HG03469 (cell line): ENCODE measurements at regions not wholly inside any gene's neighbourhood (a gene's known extent, or its start where the extent isn't known, plus 50 kb on each side); places are given as distances from the start of the nearest gene placed in this dataset.
A peak's percentile ranks its signal among the peaks of the same experiment; 100 is the strongest.
"Not testable (repeated sequence)": the region's sequence is repeated elsewhere in the genome, so short reads cannot be mapped to it uniquely, and the experiment has no call there.

Experiments
- ATAC-seq: cut with Tn5 transposase; IDR thresholded peaks from one replicate; pipeline ENCODE4 v1.9.1; 2021; ENCODE audit warnings: mild to moderate bottlenecking, moderate library complexity, moderate number of reproducible peaks; ENCODE audit not compliant: unreplicated experiment

GRCh38 chr18:62629031-62629430, 86.3 kb upstream of the PHLPP1 start:
- no peak for ATAC-seq

- no peak for ATAC-seq
These were observed 84.2 kb upstream of the PHLPP1 start for GRCh38 chr18:62631173-62631572.

GRCh38 chr18:62632788-62633455, 82.4 kb upstream of the PHLPP1 start:
- no peak for ATAC-seq

- no peak for ATAC-seq
These were observed 80.9 kb upstream of the PHLPP1 start for GRCh38 chr18:62634458-62634857.

- ATAC-seq: no peak
These were observed 80.2 kb upstream of the PHLPP1 start for GRCh38 chr18:62634979-62635630.

- ATAC-seq: no peak
These were observed 77.9 kb upstream of the PHLPP1 start for GRCh38 chr18:62637403-62637802.

- ATAC-seq: no peak
These were observed 77.3 kb upstream of the PHLPP1 start for GRCh38 chr18:62637807-62638687.

GRCh38 chr18:62643181-62643580, 72.2 kb upstream of the PHLPP1 start:
- ATAC-seq: no peak

GRCh38 chr18:62644773-62645172, 70.6 kb upstream of the PHLPP1 start:
- no peak for ATAC-seq

GRCh38 chr18:62647179-62647578, 68.2 kb upstream of the PHLPP1 start:
- ATAC-seq: no peak

- no peak for ATAC-seq
These were observed 67.2 kb upstream of the PHLPP1 start for GRCh38 chr18:62648045-62648678.

GRCh38 chr18:62651276-62652056, 63.9 kb upstream of the PHLPP1 start:
- no peak for ATAC-seq

GRCh38 chr18:62652057-62652629, 63.2 kb upstream of the PHLPP1 start:
- not testable (repeated sequence) for ATAC-seq

GRCh38 chr18:62655520-62656219, 59.7 kb upstream of the PHLPP1 start:
- ATAC-seq: no peak

GRCh38 chr18:62658028-62658427, 57.3 kb upstream of the PHLPP1 start:
- no peak for ATAC-seq

- no peak for ATAC-seq
These were observed 55.6 kb upstream of the PHLPP1 start for GRCh38 chr18:62659698-62660097.

- ATAC-seq: no peak
These were observed 54.6 kb upstream of the PHLPP1 start for GRCh38 chr18:62660691-62661090.

- ATAC-seq: peak; percentile 83
These were observed 51.5 kb upstream of the PHLPP1 start for GRCh38 chr18:62663731-62664336.

- ATAC-seq: peak; percentile 6
These were observed 50.9 kb upstream of the PHLPP1 start for GRCh38 chr18:62664414-62664813.
